ENCODE measurements at regions not wholly inside any gene's neighbourhood (a gene's known extent, or its start where the extent isn't known, plus 50 kb on each side); places are given as distances from the start of the nearest gene placed in this dataset.

DNA sequence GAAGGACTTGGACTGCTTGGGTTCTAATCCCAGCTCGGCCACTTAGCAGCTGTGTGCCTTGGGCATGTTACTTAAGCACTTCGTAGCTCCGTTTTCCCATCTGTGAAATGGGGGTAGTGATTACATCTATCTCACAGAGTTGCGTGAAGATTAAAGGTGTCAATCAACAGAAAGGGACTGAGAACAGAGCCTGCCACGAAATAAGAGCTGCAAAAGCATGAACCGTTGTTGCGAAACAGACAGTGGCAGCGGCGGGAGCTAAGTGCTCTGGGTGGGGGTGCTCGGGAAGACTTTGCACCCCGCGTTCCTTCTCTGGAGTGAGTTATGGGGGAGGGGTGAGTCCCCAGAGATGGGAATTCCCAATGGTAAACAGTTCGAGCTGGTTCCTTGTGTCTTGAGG lies 79.6 kb upstream of the LHX1 start:
- no peak for DNase-seq (ENCODE audit: low spot score)
- TF ChIP-seq, protein P1, sequence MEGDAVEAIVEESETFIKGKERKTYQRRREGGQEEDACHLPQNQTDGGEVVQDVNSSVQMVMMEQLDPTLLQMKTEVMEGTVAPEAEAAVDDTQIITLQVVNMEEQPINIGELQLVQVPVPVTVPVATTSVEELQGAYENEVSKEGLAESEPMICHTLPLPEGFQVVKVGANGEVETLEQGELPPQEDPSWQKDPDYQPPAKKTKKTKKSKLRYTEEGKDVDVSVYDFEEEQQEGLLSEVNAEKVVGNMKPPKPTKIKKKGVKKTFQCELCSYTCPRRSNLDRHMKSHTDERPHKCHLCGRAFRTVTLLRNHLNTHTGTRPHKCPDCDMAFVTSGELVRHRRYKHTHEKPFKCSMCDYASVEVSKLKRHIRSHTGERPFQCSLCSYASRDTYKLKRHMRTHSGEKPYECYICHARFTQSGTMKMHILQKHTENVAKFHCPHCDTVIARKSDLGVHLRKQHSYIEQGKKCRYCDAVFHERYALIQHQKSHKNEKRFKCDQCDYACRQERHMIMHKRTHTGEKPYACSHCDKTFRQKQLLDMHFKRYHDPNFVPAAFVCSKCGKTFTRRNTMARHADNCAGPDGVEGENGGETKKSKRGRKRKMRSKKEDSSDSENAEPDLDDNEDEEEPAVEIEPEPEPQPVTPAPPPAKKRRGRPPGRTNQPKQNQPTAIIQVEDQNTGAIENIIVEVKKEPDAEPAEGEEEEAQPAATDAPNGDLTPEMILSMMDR (IDR thresholded peaks at IDR 0.05), result no peak
- no peak for ATAC-seq (ENCODE audit: low FRiP score)

DNA sequence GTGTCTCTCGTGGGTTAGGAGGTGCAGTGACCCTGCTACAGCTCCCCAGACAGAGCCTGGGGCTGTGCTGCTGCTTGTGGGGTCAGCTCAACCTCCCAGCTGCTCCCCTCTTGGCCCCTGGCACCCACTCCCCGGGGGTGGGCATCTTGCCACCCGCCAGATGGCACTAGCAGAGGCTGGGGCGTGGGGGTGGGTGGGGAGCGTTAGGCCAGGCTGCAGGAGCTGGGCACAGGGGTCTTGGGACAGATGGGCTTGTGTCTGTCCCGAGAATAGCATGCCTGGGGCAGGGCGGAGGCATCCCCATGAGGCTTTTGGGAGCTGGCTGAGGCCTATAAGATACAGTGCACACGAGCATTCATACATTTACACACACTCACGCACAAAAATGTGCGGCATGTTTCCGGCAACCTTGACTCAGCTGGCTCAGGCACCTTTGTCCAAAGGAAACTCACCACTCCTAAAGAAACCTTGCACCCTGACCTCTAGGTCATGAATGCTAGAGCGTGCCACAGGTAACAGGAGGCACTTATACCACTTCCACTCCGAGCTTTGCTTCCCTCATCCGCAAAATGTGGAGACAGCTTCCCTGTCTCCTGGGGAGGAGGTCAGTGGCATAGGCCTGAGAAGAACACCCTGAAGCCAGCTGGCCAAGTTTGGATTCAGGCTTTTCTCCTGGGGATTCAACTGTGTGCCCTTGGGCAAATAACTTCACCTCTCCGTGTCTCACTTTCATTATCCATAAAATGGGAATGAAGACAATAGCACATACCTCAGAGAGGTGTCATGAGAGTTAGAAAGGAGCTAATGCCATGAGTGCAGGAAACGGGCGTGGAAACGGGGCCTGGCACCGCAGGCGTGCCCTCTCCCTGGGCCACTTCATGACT lies 78.9 kb upstream of the LHX1 start:
- ATAC-seq (ENCODE audit: low FRiP score) (no peak), DNase-seq (ENCODE audit: low spot score) (no peak)
- TF ChIP-seq, protein P1 (IDR thresholded peaks at IDR 0.05), result no peak

DNA sequence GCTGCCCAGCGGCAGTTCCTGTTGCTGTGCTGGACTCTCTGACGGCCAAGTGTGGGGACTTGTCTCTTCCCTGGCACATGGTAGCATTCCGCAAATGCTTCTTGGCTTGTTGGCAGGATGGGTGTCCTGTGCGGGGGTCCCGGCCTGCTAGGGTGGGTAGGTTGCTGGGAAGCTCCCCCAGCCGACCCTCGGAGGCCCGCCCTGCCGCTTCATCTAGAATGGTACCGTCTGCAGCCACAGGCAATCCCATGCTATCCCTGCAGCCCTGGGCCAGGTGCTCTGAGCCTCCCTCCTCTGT lies 78.3 kb upstream of the LHX1 start:
- DNase-seq (ENCODE audit: low spot score) (no peak), ATAC-seq (ENCODE audit: low FRiP score) (no peak)
- TF ChIP-seq, protein P1 (IDR thresholded peaks at IDR 0.05), result no peak

DNA sequence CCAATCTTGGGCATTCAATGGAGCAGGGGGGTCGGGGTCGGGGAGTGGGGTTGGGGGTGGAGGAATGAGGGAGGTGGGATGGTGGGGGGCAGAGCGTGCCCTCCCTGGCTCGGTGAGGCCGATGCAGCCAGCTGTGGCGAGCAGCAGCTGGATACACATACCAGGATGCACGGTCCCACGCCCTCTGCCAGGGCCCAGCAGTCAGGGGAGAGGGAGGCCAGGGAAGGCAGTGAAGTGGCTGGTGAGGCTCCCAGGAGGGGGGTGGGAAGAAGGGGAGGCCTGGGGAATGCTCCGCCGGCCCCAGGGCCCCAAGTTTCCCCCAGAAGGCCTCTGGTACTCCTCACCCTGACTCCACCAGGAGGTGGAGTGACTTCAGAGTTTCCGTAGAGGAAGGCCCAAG lies 77.6 kb upstream of the LHX1 start:
- TF ChIP-seq, protein P1 (IDR thresholded peaks at IDR 0.05), result no peak
- ATAC-seq (ENCODE audit: low FRiP score) (no peak), DNase-seq (ENCODE audit: low spot score) (no peak)

DNA sequence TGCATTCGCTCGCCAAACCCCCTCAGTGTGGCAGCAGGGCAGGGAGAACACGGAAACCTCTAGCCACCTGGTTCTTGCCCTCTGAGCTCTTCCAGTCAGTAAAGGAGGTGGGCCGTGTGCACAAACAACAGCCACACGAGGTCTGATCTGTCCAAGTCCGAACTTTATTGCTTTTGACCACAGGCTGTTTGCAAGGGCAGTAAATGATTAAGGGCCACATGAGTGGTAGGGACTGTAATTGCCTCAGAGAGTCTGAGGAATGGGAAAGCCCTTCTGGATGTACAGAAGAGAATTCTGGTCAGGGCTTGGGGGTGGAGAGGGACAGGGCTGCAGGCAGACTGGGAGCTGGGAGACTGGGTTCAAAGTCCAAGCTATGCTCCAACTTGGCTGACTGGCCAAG lies 75.7 kb upstream of the LHX1 start:
- TF ChIP-seq, protein P1 (IDR thresholded peaks at IDR 0.05), result no peak
- ATAC-seq (ENCODE audit: low FRiP score) (no peak), DNase-seq (ENCODE audit: low spot score) (no peak)

DNA sequence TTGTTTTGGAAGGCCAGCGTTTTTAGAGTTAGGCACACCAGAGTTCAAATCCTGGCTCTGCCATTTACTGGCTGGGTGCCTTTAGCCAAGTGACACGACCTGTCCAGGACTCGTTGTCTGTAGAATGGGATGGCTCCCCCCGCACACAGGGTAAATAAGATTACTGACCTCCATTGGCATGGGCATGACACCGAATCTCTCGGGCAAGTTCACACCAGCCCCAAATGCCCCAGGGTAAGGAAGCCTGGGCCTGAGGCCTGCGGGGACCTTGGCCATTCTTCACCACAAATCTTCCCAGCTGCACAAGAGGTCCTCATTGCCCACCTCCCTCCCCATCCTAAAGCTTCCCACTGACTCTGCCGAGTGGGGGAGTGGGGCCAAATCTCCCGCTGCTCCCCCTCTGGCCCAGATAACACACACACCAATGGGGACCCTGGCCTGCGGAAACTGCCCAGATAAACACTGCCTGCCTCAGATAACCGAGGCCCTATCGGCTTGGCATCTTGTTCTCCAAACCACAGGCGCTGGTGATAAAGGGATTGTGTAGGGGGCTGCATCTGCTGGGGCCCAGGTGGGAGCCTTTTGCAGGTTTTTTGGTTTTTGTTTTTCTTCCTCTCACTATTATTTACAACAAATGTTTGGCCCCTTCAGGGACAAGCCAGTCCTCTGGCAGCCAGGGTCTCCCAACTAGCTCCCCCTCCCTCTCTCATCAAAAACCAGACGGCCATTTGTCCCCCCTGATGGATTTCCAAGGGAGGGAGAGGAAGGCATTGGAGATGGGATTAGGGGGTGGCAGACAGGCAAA lies 75.0 kb upstream of the LHX1 start:
- TF ChIP-seq, protein P1 (IDR thresholded peaks at IDR 0.05), result no peak
- DNase-seq (ENCODE audit: low spot score), result no peak
- no peak for ATAC-seq (ENCODE audit: low FRiP score)
